ENCODE measurements at regions not wholly inside any gene's neighbourhood (a gene's known extent, or its start where the extent isn't known, plus 50 kb on each side); places are given as distances from the start of the nearest gene placed in this dataset.
A peak's percentile ranks its signal among the peaks of the same experiment; 100 is the strongest.
"Not testable (repeated sequence)": the region's sequence is repeated elsewhere in the genome, so short reads cannot be mapped to it uniquely, and the experiment has no call there.

- DNase-seq = no peak
These were observed 121.6 kb downstream of the AGTR2 start for GRCh38 chrX:116292183-116292582.

GRCh38 chrX:116298956-116299355 lies 128.4 kb downstream of the AGTR2 start:
- DNase-seq = no peak

- DNase-seq = no peak
These were observed 130.2 kb upstream of the SLC6A14 start for GRCh38 chrX:116306218-116306617.

- peak; percentile 1 for DNase-seq
These were observed 119.0 kb upstream of the SLC6A14 start for GRCh38 chrX:116317409-116317808.

GRCh38 chrX:116318672-116319071 lies 117.7 kb upstream of the SLC6A14 start:
- DNase-seq = no peak

DNA sequence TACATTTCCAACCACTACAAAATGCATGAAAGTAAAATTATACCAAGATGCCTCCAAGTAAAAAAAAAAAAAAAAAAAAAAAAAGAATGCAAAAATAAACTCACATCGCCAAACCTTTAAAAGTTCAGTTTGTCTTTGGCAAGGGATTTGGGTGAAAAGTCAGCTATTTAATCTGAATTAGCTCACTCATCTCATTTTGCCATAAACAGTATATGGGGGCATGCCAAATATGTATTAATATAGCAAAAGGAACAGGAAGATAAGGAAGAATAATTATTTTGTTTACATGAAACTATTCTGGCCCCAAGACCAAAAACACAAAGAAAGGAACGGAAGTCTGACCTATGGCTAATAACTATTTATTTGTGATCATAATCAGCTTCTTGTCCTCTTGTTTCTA lies 114.7 kb upstream of the SLC6A14 start:
- no peak for DNase-seq

DNA sequence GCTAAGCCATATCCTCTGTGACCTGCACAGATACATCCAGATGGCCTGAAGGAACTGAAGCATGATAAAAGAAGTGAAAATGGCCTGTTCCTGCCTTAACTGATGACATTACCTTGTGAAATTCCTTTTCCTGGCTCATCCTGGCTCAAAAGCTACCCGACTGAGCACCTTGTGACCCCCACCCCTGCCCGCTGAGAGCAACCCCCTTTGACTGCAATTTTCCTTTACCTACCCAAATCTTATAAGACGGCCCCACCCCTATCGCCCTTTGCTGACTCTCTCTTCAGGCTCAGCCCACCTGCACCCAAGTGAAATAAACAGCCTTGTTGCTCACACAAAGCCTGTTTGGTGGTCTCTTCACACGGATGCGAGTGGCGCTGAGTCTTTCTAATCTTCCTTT lies 104.4 kb upstream of the SLC6A14 start:
- not testable (repeated sequence) for DNase-seq

DNA sequence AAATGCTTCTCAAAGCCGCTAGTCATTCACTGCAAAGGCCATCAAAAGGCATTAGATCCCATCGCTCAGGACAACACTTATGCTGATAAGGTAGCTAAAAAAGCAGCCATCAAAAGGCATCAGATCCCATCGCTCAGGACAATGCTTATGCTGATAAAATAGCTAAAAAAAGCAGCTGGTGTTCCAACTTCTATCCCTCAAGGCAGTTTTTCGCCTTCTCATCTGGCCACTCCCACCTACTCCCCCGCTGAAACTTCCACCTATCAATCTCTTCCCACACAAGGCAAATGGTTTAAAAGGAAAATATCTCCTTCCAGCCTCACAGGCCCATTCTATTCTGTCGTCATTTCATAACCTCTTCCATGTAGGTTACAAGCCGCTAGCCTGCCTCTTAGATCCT lies 101.6 kb upstream of the SLC6A14 start:
- DNase-seq = not testable (repeated sequence)

DNA sequence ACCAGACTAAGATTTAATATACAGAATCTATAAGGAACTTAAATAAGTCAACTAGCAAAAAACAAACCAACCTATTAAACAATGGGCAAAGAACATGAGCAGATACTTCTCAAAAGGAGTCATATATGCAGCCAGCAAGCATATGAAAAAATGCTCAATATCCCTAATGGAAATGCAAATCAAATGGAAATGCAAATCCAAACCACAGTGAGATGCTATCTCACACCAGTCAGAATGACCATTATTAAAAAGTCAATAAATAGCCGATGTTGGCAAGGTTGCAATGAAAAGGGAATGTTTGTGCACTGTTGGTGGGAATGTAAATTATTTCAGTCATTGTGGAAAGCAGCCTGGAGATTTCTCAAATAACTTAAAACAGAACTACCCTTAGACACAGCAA lies 97.0 kb upstream of the SLC6A14 start:
- DNase-seq = no peak

DNA sequence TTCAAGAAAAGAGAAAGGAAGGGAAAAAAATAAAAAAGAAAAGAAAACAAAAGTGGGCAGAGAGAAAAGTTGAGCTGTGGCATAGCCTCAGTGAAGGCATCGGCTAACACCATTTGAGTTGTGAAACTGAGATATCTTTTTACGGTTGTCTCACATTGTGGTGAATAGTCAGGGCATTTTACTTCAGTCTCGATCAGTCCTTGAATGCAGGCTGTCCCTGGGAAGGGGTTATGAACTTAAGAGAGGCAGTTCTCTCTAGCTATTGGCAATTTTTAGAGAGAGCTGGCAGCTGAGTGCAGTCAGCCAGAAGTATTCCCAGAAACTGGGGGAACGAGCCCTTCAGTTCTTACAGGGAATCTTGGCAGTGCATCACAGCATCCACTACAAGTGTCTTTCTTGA lies 93.5 kb upstream of the SLC6A14 start:
- DNase-seq = no peak

DNA sequence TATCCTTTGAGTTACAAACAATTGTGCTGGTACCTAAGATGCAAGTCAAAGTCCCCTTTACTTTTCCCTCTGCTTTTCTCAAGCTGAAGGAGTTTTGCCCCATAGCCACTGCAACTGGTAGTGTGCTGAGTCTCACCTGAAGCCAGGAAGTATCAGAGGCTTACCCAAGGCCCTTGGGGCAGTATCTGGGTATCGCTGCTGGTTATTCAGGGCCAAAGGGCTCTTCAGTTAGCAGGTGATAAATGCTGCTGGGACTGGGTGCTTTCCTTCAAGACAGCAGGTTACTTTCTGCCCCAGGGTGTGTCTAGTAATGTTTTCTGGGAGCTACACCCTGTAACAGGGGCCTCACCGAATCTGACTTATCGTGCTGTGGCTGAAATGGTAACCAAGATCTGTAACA lies 90.4 kb upstream of the SLC6A14 start:
- DNase-seq = no peak

GRCh38 chrX:116357329-116357728 lies 79.1 kb upstream of the SLC6A14 start:
- DNase-seq = no peak

GRCh38 chrX:116378961-116379360 lies 57.4 kb upstream of the SLC6A14 start:
- no peak for DNase-seq

DNA sequence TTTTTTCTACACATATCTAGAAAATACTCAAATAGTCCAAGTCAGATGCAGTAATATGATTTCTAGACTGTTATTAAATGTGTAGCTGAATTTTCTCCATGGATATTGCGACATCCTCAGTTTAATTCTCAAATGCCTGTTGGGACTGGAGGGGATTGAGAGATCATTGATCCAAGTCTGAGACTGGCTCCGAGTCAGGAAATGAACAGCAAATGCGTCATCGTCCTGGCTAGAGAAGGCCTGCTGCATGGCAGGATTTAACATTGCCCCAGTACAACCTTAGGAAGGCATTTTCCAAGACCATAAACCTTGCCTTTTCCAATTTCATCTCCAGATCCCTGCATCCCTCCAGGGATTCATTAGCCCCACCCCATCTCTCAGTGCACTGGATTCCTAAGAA lies 56.6 kb upstream of the SLC6A14 start:
- no peak for DNase-seq

DNA sequence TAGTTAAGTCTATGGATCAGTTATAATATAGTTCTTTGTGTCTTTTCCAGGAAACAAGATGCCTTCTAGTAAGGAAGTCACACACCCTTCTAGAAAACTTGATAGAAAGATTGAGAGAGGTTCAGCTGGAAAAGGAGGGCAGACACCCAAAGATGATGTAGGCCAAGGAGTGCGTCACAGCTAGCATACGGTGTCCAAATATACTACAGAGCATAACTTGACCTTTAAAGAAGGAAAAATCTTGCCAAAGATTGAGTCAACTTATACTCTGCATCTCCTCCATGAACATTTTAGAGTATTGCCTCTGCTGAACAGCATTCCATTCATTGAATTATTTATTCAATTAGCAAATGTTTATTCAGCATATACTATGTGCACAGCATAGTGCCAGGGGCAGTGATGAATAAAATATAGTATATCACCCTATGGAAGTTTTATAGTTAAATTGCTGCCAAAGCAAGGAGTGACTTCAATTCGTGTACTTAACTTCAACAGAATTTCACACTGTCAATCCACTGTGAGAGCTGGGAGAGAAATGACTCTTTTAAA lies 51.9 kb upstream of the SLC6A14 start:
- no peak for DNase-seq

Data from NCI-H345 (cell line).